ENCODE measurements at regions not wholly inside any gene's neighbourhood (a gene's known extent, or its start where the extent isn't known, plus 50 kb on each side); places are given as distances from the start of the nearest gene placed in this dataset.
A peak's percentile ranks its signal among the peaks of the same experiment; 100 is the strongest.

GRCh38 chr6:141401168-141401567 is 731.6 kb upstream of the GJE1 start:
- H3K27me3 ChIP-seq (ENCODE audit: insufficient read depth, poor library complexity, severe bottlenecking), result no peaks in the 10 kb centered on the region
- no peak for TF ChIP-seq CTCF (IDR thresholded peaks at IDR 0.05; ENCODE audit: poor library complexity, severe bottlenecking)
- H3K4me3 ChIP-seq (ENCODE audit: severe bottlenecking), result no peak overlapping the region
- peaks cover 7% of the 10 kb centered on the region for H3K4me1 ChIP-seq (ENCODE audit: insufficient read depth, poor library complexity, severe bottlenecking)
- DNase-seq (ENCODE audit: low spot score), result no peak
- no peaks in the 10 kb centered on the region for H3K9me3 ChIP-seq (ENCODE audit: severe bottlenecking)
- H3K27ac ChIP-seq (ENCODE audit: poor library complexity, severe bottlenecking), result no peak overlapping the region
- no peaks in the 10 kb centered on the region for H3K36me3 ChIP-seq (ENCODE audit: low read depth)
- ATAC-seq (ENCODE audit: low read depth), result no peak

GRCh38 chr6:141398949-141399348 is 733.8 kb upstream of the GJE1 start:
- no peak for TF ChIP-seq CTCF (IDR thresholded peaks at IDR 0.05; ENCODE audit: poor library complexity, severe bottlenecking)
- no peak overlapping the region for H3K4me3 ChIP-seq (ENCODE audit: severe bottlenecking)
- no peak for DNase-seq (ENCODE audit: low spot score)
- no peaks in the 10 kb centered on the region for H3K27me3 ChIP-seq (ENCODE audit: insufficient read depth, poor library complexity, severe bottlenecking)
- H3K4me1 ChIP-seq (ENCODE audit: insufficient read depth, poor library complexity, severe bottlenecking), result peaks cover under 1% of the 10 kb centered on the region
- ATAC-seq (ENCODE audit: low read depth), result no peak
- H3K9me3 ChIP-seq (ENCODE audit: severe bottlenecking), result no peaks in the 10 kb centered on the region
- H3K36me3 ChIP-seq (ENCODE audit: low read depth), result no peaks in the 10 kb centered on the region
- H3K27ac ChIP-seq (ENCODE audit: poor library complexity, severe bottlenecking), result no peak overlapping the region

GRCh38 chr6:141395443-141396008 is 737.2 kb upstream of the GJE1 start:
- ATAC-seq (ENCODE audit: low read depth) (no peak), DNase-seq (ENCODE audit: low spot score) (peak; percentile 39)
- TF ChIP-seq CTCF (IDR thresholded peaks at IDR 0.05; ENCODE audit: poor library complexity, severe bottlenecking), result no peak
- no peaks in the 10 kb centered on the region for H3K36me3 ChIP-seq (ENCODE audit: low read depth)
- no peak overlapping the region for H3K4me3 ChIP-seq (ENCODE audit: severe bottlenecking)
- no peaks in the 10 kb centered on the region for H3K9me3 ChIP-seq (ENCODE audit: severe bottlenecking)
- H3K27ac ChIP-seq (ENCODE audit: poor library complexity, severe bottlenecking), result no peak overlapping the region
- no peaks in the 10 kb centered on the region for H3K4me1 ChIP-seq (ENCODE audit: insufficient read depth, poor library complexity, severe bottlenecking)
- no peaks in the 10 kb centered on the region for H3K27me3 ChIP-seq (ENCODE audit: insufficient read depth, poor library complexity, severe bottlenecking)

GRCh38 chr6:141394565-141395051 is 738.1 kb upstream of the GJE1 start:
- no peaks in the 10 kb centered on the region for H3K27me3 ChIP-seq (ENCODE audit: insufficient read depth, poor library complexity, severe bottlenecking)
- TF ChIP-seq CTCF (IDR thresholded peaks at IDR 0.05; ENCODE audit: poor library complexity, severe bottlenecking), result no peak
- DNase-seq (ENCODE audit: low spot score) (peak; percentile 38), ATAC-seq (ENCODE audit: low read depth) (no peak)
- H3K4me3 ChIP-seq (ENCODE audit: severe bottlenecking), result no peak overlapping the region
- no peaks in the 10 kb centered on the region for H3K9me3 ChIP-seq (ENCODE audit: severe bottlenecking)
- no peak overlapping the region for H3K27ac ChIP-seq (ENCODE audit: poor library complexity, severe bottlenecking)
- H3K36me3 ChIP-seq (ENCODE audit: low read depth), result no peaks in the 10 kb centered on the region
- no peaks in the 10 kb centered on the region for H3K4me1 ChIP-seq (ENCODE audit: insufficient read depth, poor library complexity, severe bottlenecking)

- Histone ChIP-seq H3K27me3 (ENCODE audit: insufficient read depth, poor library complexity, severe bottlenecking) (no peaks in the 10 kb centered on the region), H3K27ac (ENCODE audit: poor library complexity, severe bottlenecking) (no peak overlapping the region), H3K9me3 (ENCODE audit: severe bottlenecking) (no peaks in the 10 kb centered on the region), H3K4me3 (ENCODE audit: severe bottlenecking) (no peak overlapping the region), H3K4me1 (ENCODE audit: insufficient read depth, poor library complexity, severe bottlenecking) (no peaks in the 10 kb centered on the region), H3K36me3 (ENCODE audit: low read depth) (no peaks in the 10 kb centered on the region)
- DNase-seq (ENCODE audit: low spot score) (no peak), ATAC-seq (ENCODE audit: low read depth) (no peak)
- TF ChIP-seq CTCF (IDR thresholded peaks at IDR 0.05; ENCODE audit: poor library complexity, severe bottlenecking), result no peak
Measured at GRCh38 chr6:141394125-141394536, 738.6 kb upstream of the GJE1 start.

All from RWPE2 (cell line).